ENCODE measurements at regions not wholly inside any gene's neighbourhood (a gene's known extent, or its start where the extent isn't known, plus 50 kb on each side); places are given as distances from the start of the nearest gene placed in this dataset.
A peak's percentile ranks its signal among the peaks of the same experiment; 100 is the strongest.

- peak; percentile 84 for TF ChIP-seq BCL3 (IDR thresholded peaks at IDR 0.05; ENCODE audit: borderline replicate concordance, insufficient read depth, low read depth, low read length, poor library complexity, severe bottlenecking)
- peak; percentile 47; the same call in 1 of the 2 replicates for TF ChIP-seq TCF7 (IDR thresholded peaks at IDR 0.05; ENCODE audit: borderline replicate concordance)
- TF ChIP-seq ZBED1 (IDR thresholded peaks at IDR 0.05; ENCODE audit: borderline replicate concordance): peak; percentile 92
- peak; percentile 35 to 74; a peak in 3 of 4 replicates for TF ChIP-seq BHLHE40 (IDR thresholded peaks at IDR 0.05; ENCODE audit: borderline replicate concordance in 1 of 2, low read depth in 2 of 2, low read length in 1 of 2)
- peak in 1 of 2 experiments; percentile 93; a peak in 1 of 4 replicates for TF ChIP-seq CEBPB (IDR thresholded peaks at IDR 0.05; ENCODE audit: borderline replicate concordance in 1 of 2, low read depth in 2 of 2, low read length in 2 of 2)
- TF ChIP-seq MEF2A (IDR thresholded peaks at IDR 0.05; ENCODE audit: insufficient read depth, low read depth, low read length): 0 out of 2 replicates have a peak, but pooled peaks have one; percentile 45
- peak; percentile 56; the same call in 1 of the 2 replicates for TF ChIP-seq YY1 (IDR thresholded peaks at IDR 0.05; ENCODE audit: low read depth, low read length)
- peak; percentile 69; the same call in 1 of the 2 replicates for TF ChIP-seq ZNF24 (IDR thresholded peaks at IDR 0.05)
- TF ChIP-seq ZNF687 (IDR thresholded peaks at IDR 0.05): peak; percentile 59; the same call in 1 of the 2 replicates
- TF ChIP-seq ATF7 (IDR thresholded peaks at IDR 0.05; ENCODE audit: low read depth): peak; percentile 89
- TF ChIP-seq TCF12 (IDR thresholded peaks at IDR 0.05; ENCODE audit: low read depth, low read length): peak; percentile 90
- TF ChIP-seq EED (IDR thresholded peaks at IDR 0.05; ENCODE audit: low read depth): peak; percentile 88
- peak; percentile 60; the same call in 1 of the 2 replicates for TF ChIP-seq SMARCA5 (IDR thresholded peaks at IDR 0.05)
- peak; percentile 71 for TF ChIP-seq CREB1 (IDR thresholded peaks at IDR 0.05; ENCODE audit: low read depth)
- peak; percentile 82; the same call in 1 of the 2 replicates for TF ChIP-seq FOXM1 (IDR thresholded peaks at IDR 0.05; ENCODE audit: low read depth, low read length)
- TF ChIP-seq BCL11A (IDR thresholded peaks at IDR 0.05; ENCODE audit: low read depth, low read length): peak; percentile 90
- TF ChIP-seq MTA3 (IDR thresholded peaks at IDR 0.05; ENCODE audit: borderline replicate concordance, low read length): peak; percentile 77; the same call in 1 of the 2 replicates
- peak; percentile 91 for TF ChIP-seq TCF3 (IDR thresholded peaks at IDR 0.05; ENCODE audit: borderline replicate concordance, insufficient read depth, low read depth, low read length)
- peak; percentile 33; the same call in 1 of the 2 replicates for TF ChIP-seq IKZF1 (conservative IDR thresholded peaks at IDR 0.05)
- TF ChIP-seq NKRF (conservative IDR thresholded peaks at IDR 0.05): peak; percentile 49; the same call in 1 of the 2 replicates
- peak; percentile 85 for TF ChIP-seq SPI1 (IDR thresholded peaks at IDR 0.05; ENCODE audit: borderline replicate concordance, insufficient read depth, low read depth, low read length)
- peak; percentile 28; the same call in 1 of the 2 replicates for TF ChIP-seq SREBF1 (IDR thresholded peaks at IDR 0.05; ENCODE audit: low read length)
- peak; percentile 90 for TF ChIP-seq NFIC (IDR thresholded peaks at IDR 0.05; ENCODE audit: low read depth, low read length)
- TF ChIP-seq PAX5 (IDR thresholded peaks at IDR 0.05; ENCODE audit: borderline replicate concordance, low read depth, low read length): peak; percentile 93
- peak; percentile 95; the same call in 1 of the 2 replicates for TF ChIP-seq BACH1 (IDR thresholded peaks at IDR 0.05; ENCODE audit: borderline replicate concordance)
Measured at GRCh38 chr17:15831182-15831581, 99.1 kb downstream of the TBC1D26 start (continued).

Measured in GM12878 (cell line).